B cell (primary cell): ENCODE measurements at regions not wholly inside any gene's neighbourhood (a gene's known extent, or its start where the extent isn't known, plus 50 kb on each side); places are given as distances from the start of the nearest gene placed in this dataset.

Source experiments
- EZH2 ChIP-seq: IDR thresholded peaks from 2 replicates; pipeline ENCODE4 v1.6.1; 2012; ENCODE audit warnings: borderline replicate concordance, low read depth, mild to moderate bottlenecking, moderate library complexity, low read length; ENCODE audit not compliant: insufficient read depth, poor library complexity, severe bottlenecking
- TF ChIP-seq, protein P1 (sequence below): fragments of 200-600 bp; IDR thresholded peaks from one replicate; pipeline ENCODE4 v1.8.0; 2022; ENCODE audit warnings: antibody characterized with exemption, mild to moderate bottlenecking

- TF ChIP-seq, protein P1, sequence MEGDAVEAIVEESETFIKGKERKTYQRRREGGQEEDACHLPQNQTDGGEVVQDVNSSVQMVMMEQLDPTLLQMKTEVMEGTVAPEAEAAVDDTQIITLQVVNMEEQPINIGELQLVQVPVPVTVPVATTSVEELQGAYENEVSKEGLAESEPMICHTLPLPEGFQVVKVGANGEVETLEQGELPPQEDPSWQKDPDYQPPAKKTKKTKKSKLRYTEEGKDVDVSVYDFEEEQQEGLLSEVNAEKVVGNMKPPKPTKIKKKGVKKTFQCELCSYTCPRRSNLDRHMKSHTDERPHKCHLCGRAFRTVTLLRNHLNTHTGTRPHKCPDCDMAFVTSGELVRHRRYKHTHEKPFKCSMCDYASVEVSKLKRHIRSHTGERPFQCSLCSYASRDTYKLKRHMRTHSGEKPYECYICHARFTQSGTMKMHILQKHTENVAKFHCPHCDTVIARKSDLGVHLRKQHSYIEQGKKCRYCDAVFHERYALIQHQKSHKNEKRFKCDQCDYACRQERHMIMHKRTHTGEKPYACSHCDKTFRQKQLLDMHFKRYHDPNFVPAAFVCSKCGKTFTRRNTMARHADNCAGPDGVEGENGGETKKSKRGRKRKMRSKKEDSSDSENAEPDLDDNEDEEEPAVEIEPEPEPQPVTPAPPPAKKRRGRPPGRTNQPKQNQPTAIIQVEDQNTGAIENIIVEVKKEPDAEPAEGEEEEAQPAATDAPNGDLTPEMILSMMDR = no peak
- no peak for TF ChIP-seq EZH2
Observed at GRCh38 chr4:85132570-85132969, 166.1 kb upstream of the WDFY3 start.
